Naive thymus-derived CD8-positive, alpha-beta T cell (primary cell): ENCODE measurements at regions not wholly inside any gene's neighbourhood (a gene's known extent, or its start where the extent isn't known, plus 50 kb on each side); places are given as distances from the start of the nearest gene placed in this dataset.
A peak's percentile ranks its signal among the peaks of the same experiment; 100 is the strongest.

ENCODE experiments used
- ATAC-seq, 2 donors: fragments of 150-1000 bp; cut with Tn5 transposase in 1 of 2; sonication (Bioruptor Pico), chemical (Tn5 transposase) in 1 of 2; 1 replicate in 1 of 2; 2 replicates in 1 of 2; pipeline ENCODE4 v1.10.0; 2021; ENCODE audit warnings: mild to moderate bottlenecking in 2 of 2, moderate library complexity in 2 of 2
- POLR2A ChIA-PET: fragments of 350-600 bp; sonication (Branson Sonifier 250); formaldehyde crosslinking; loops from one replicate; lab custom pipeline; 2021; ENCODE audit warnings: antibody characterized with exemption; lab: Charles Lee
- DNase-seq, 10 donors: peaks; one replicate each; pipeline versions ENCODE4 v3.0.0 to v3.0.0-alpha.2; 2020 to 2022
- H3K27ac Mint-ChIP-seq, 10 donors: one replicate each; pipeline ENCODE4 v1.8.0; 2020 to 2022; ENCODE audit warnings: mild to moderate bottlenecking in 10 of 10, mixed read lengths in 10 of 10, moderate library complexity in 4 of 10, inconsistent platforms in 1 of 10
- H3K27me3 Mint-ChIP-seq, 5 donors: one replicate each; pipeline ENCODE4 v1.8.0; 2021 to 2022; ENCODE audit warnings: mixed read lengths in 5 of 5
- H3K36me3 Mint-ChIP-seq, 3 donors: one replicate each; pipeline ENCODE4 v1.8.0; 2020 to 2022; ENCODE audit warnings: mixed read lengths in 3 of 3, mild to moderate bottlenecking in 2 of 3, inconsistent platforms in 1 of 3
- H3K4me1 Mint-ChIP-seq, 4 donors: one replicate each; pipeline ENCODE4 v1.8.0; 2021 to 2022; ENCODE audit warnings: mixed read lengths in 4 of 4
- H3K4me3 Mint-ChIP-seq, 10 donors: one replicate each; pipeline ENCODE4 v1.8.0; 2020 to 2022; ENCODE audit warnings: mild to moderate bottlenecking in 10 of 10, mixed read lengths in 10 of 10, moderate library complexity in 6 of 10, inconsistent platforms in 1 of 10
- H3K9me3 Mint-ChIP-seq, 9 donors: one replicate each; pipeline ENCODE4 v1.8.0; 2020 to 2022; ENCODE audit warnings: mixed read lengths in 9 of 9, mild to moderate bottlenecking in 3 of 9, inconsistent platforms in 1 of 9, moderate library complexity in 1 of 9

- no peak overlapping the region for H3K27ac Mint-ChIP-seq
- H3K36me3 Mint-ChIP-seq, result peaks cover 0 to 5% (median 0%) of the 10 kb centered on the region in 3 donors
- H3K4me3 Mint-ChIP-seq, result peak overlapping the region in 9 of 10 donors; percentile 1 to 84 (median 50)
- POLR2A ChIA-PET, result interaction anchor here (1.4 kb wide), 1 partner anchor 10 kb away, joined by 3 read pairs; no protein-coding TSS in a partner anchor
- H3K27me3 Mint-ChIP-seq, result peaks cover 29 to 42% (median 36%) of the 10 kb centered on the region in 5 donors
- peaks cover 8 to 63% (median 40%) of the 10 kb centered on the region in 4 donors for H3K4me1 Mint-ChIP-seq
- ATAC-seq (no peak), DNase-seq (no peak)
- H3K9me3 Mint-ChIP-seq, result peaks cover 0 to 4% (median 0%) of the 10 kb centered on the region in 9 donors
Observed at GRCh38 chr5:124650951-124651662, 95.3 kb downstream of the ZNF608 start.

- Mint-ChIP-seq H3K4me1 (peaks cover 8 to 69% (median 40%) of the 10 kb centered on the region in 4 donors), H3K4me3 (peak overlapping the region in 8 of 10 donors; percentile 20 to 78 (median 66)), H3K9me3 (peaks cover 0 to 4% (median 0%) of the 10 kb centered on the region in 9 donors), H3K36me3 (peaks cover 0 to 5% (median 0%) of the 10 kb centered on the region in 3 donors), H3K27ac (peak overlapping the region in 2 of 10 donors; percentile 82 to 94), H3K27me3 (peaks cover 34 to 49% (median 40%) of the 10 kb centered on the region in 5 donors)
- peak in 1 of 2 donors; percentile 14 for ATAC-seq
- DNase-seq, result no peak
- POLR2A ChIA-PET, result interaction anchor here (1.4 kb wide), 1 partner anchor 9 kb away, joined by 3 read pairs; no protein-coding TSS in a partner anchor
Observed at GRCh38 chr5:124650147-124650561, 96.3 kb downstream of the ZNF608 start.

- POLR2A ChIA-PET, result no interaction called here
- Mint-ChIP-seq H3K4me3 (peak overlapping the region; percentile 20 to 78 (median 64)), H3K9me3 (peaks cover 0 to 6% (median 0%) of the 10 kb centered on the region in 9 donors), H3K27me3 (peaks cover 34 to 55% (median 40%) of the 10 kb centered on the region in 5 donors), H3K4me1 (peaks cover 8 to 70% (median 40%) of the 10 kb centered on the region in 4 donors), H3K36me3 (peaks cover 0 to 5% (median 0%) of the 10 kb centered on the region in 3 donors), H3K27ac (peak overlapping the region in 6 of 10 donors; percentile 1 to 94 (median 70))
- peak; percentile 44 to 93 (median 78) for DNase-seq
- peak; percentile 92 to 94 for ATAC-seq
Observed at GRCh38 chr5:124649491-124650146, 96.8 kb downstream of the ZNF608 start.

DNA sequence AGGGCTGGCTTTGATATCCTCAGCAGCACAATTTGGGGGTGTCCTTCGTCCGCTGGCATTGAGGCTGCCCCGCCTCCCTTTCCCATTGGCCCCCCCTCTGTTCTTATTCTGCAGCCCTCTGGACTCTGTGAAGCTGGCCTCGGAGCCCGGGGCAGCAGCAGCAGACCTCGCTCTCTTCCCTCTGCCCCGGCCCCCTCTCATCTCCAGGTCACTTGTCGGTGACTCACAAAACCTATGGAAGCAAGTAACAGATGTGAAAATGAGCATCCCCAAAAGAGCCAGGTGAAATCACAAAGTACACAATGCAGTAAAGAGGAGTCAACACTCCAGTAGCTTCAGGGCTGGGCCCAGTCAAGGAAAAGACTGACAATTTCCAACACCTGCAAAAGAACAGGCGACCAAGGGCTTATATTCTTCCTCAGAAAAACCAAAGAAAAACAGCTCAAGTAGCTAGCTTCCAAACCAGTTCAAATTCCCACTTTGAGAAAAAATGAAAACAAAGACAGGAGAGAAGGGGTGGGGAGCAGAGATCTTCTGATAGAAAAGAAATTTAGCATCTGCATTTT, 97.5 kb downstream of the ZNF608 start:
- ATAC-seq, result no peak
- H3K4me3 Mint-ChIP-seq, result peak overlapping the region in 6 of 10 donors; percentile 20 to 73 (median 52)

DNA sequence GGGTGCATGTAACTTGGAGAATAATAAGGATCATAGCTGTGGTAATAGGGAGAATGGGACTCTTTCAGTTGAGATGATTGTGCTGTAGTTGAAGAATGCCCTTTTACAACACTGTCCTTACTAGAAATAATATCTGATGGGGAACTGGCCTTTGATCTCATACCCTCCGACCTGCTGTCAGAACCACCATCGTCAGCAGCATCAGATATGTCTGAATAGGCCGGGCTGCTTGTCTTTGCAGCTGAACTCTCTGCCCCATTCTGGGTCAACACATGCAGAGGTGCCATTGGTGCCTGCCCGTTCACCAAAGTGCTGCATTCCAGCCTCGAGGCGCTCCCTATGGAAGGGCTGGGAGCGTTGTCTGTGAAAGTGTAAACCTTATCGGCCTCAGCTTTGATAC, 99.1 kb downstream of the ZNF608 start:
- Mint-ChIP-seq H3K27ac (no peak overlapping the region), H3K27me3 (peaks cover 32 to 72% (median 50%) of the 10 kb centered on the region in 5 donors), H3K9me3 (peaks cover 0 to 3% (median 0%) of the 10 kb centered on the region in 9 donors), H3K36me3 (peaks cover 0 to 4% (median 0%) of the 10 kb centered on the region in 3 donors), H3K4me3 (no peak overlapping the region), H3K4me1 (peaks cover 8 to 62% (median 38%) of the 10 kb centered on the region in 4 donors)
- DNase-seq (no peak), ATAC-seq (no peak)
- POLR2A ChIA-PET, result no interaction called here

More for the DNA sequence above, 97.5 kb downstream of the ZNF608 start:
- Mint-ChIP-seq H3K36me3 (peaks cover 0 to 5% (median 0%) of the 10 kb centered on the region in 3 donors), H3K27ac (peak overlapping the region in 2 of 10 donors; percentile 27 to 82), H3K9me3 (peaks cover 0 to 6% (median 0%) of the 10 kb centered on the region in 9 donors), H3K4me1 (peaks cover 8 to 70% (median 40%) of the 10 kb centered on the region in 4 donors), H3K27me3 (peaks cover 38 to 60% (median 45%) of the 10 kb centered on the region in 5 donors)
- POLR2A ChIA-PET, result no interaction called here
- DNase-seq, result no peak

DNA sequence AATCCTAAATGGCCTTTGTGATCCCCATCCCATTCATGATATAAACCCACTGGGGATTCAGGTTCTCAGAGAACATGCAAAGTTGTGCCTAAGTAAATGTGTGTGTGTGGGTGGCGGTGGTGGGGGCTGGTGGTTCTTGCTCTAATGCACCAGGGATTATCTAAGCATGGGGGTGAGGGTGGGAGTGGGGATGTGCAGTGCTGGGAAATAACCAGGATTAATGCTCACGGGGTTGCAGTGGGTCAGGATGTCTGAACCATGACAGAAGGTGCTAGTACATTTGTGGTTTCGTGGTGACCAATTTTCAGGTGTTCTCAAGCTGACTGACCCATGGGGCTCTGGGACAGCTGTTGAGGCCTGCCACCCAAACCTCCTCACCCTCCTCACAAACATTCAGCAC, 101.0 kb downstream of the ZNF608 start:
- Mint-ChIP-seq H3K36me3 (no peaks in the 10 kb centered on the region), H3K4me1 (peaks cover 4 to 44% (median 29%) of the 10 kb centered on the region in 4 donors), H3K27ac (no peak overlapping the region), H3K27me3 (peaks cover 39 to 87% (median 61%) of the 10 kb centered on the region in 5 donors), H3K4me3 (no peak overlapping the region), H3K9me3 (peaks cover 0 to 7% (median 0%) of the 10 kb centered on the region in 9 donors)
- POLR2A ChIA-PET, result no interaction called here
- DNase-seq (no peak), ATAC-seq (no peak)

DNA sequence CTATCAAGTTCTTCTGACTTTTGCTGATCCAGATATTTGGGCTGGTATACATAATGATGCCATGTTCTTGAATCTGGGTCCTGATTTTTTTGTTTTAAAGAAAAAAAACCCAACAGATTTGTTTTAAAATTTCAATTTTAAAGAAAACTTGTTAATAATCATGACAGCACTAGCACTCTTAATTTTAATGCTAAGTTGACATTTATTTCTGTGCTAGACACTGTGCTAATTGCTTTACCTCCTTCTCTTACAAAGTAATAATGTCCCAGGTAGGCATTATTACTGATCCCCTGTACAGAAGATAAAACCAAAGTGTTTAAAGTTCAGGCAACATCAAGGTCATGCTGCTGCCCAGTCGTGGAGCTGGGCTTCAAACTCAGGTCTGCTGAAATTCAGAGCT, 101.9 kb downstream of the ZNF608 start:
- H3K4me3 Mint-ChIP-seq, result no peak overlapping the region
- DNase-seq (no peak), ATAC-seq (no peak)
- H3K9me3 Mint-ChIP-seq, result peaks cover 0 to 7% (median 0%) of the 10 kb centered on the region in 9 donors
- POLR2A ChIA-PET, result no interaction called here
- H3K27me3 Mint-ChIP-seq, result peaks cover 43 to 91% (median 57%) of the 10 kb centered on the region in 5 donors
- H3K4me1 Mint-ChIP-seq, result peaks cover 4 to 36% (median 22%) of the 10 kb centered on the region in 4 donors
- no peaks in the 10 kb centered on the region for H3K36me3 Mint-ChIP-seq
- H3K27ac Mint-ChIP-seq, result no peak overlapping the region

DNA sequence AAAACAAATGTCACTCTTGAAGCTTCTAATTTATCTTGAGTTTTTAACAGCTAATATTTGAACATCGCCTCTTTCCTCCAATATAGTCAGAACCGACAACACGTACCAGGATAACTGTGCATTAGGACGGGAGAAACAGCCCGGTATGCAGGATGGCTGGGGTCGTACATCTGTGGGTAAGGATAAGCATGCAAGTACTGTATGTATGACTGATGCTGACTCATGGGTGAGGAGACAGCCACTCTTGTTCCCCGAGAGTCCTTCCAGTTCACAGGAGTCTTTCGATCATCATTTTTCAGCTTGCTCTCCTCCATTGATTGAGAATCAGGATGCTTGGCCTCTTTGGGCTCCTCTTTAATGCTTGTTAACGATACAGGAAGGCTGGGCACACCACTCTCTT, 102.3 kb downstream of the ZNF608 start:
- POLR2A ChIA-PET, result no interaction called here
- peaks cover 0 to 7% (median 0%) of the 10 kb centered on the region in 9 donors for H3K9me3 Mint-ChIP-seq
- no peak overlapping the region for H3K4me3 Mint-ChIP-seq
- no peaks in the 10 kb centered on the region for H3K36me3 Mint-ChIP-seq
- peaks cover 3 to 31% (median 18%) of the 10 kb centered on the region in 4 donors for H3K4me1 Mint-ChIP-seq
- DNase-seq, result no peak
- no peak for ATAC-seq
- H3K27ac Mint-ChIP-seq, result no peak overlapping the region
- H3K27me3 Mint-ChIP-seq, result peaks cover 44 to 95% (median 56%) of the 10 kb centered on the region in 5 donors

DNA sequence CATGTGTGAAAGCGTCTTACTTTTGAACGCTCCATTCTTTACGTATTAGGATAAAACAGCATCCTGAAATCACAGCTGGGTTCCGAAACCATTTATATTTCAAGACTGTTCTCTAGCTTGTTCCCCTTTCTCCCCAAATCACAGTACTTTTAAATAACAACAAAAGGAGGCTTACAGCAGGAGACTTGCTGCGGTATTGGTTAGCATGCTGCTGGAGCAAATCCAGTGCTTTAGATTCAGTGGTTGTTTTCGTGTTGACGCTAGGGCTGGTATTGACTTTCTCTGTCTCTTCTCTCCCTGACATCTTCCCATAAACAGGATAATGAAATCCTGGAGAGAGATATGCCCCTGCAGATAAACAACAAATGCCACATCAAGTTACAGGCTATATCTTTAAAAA, 103.1 kb downstream of the ZNF608 start:
- no peak overlapping the region for H3K4me3 Mint-ChIP-seq
- POLR2A ChIA-PET, result no interaction called here
- H3K27ac Mint-ChIP-seq, result no peak overlapping the region
- DNase-seq, result no peak
- peaks cover 43 to 94% (median 54%) of the 10 kb centered on the region in 5 donors for H3K27me3 Mint-ChIP-seq
- H3K36me3 Mint-ChIP-seq, result no peaks in the 10 kb centered on the region
- H3K9me3 Mint-ChIP-seq, result peaks cover 0 to 6% (median 0%) of the 10 kb centered on the region in 9 donors
- no peak for ATAC-seq
- H3K4me1 Mint-ChIP-seq, result peaks cover 2 to 23% (median 12%) of the 10 kb centered on the region in 4 donors

GRCh38 chr5:124642151-124642550, 104.3 kb downstream of the ZNF608 start:
- ATAC-seq (no peak), DNase-seq (no peak)
- Mint-ChIP-seq H3K36me3 (no peaks in the 10 kb centered on the region), H3K9me3 (peaks cover 0 to 4% (median 0%) of the 10 kb centered on the region in 9 donors), H3K4me3 (no peak overlapping the region), H3K4me1 (peaks cover 0 to 16% (median 2%) of the 10 kb centered on the region in 4 donors), H3K27me3 (peaks cover 38 to 82% (median 48%) of the 10 kb centered on the region in 5 donors), H3K27ac (no peak overlapping the region)
- POLR2A ChIA-PET, result interaction anchor here (1.6 kb wide), 1 partner anchor 9 kb away, joined by 3 read pairs; no protein-coding TSS in a partner anchor

DNA sequence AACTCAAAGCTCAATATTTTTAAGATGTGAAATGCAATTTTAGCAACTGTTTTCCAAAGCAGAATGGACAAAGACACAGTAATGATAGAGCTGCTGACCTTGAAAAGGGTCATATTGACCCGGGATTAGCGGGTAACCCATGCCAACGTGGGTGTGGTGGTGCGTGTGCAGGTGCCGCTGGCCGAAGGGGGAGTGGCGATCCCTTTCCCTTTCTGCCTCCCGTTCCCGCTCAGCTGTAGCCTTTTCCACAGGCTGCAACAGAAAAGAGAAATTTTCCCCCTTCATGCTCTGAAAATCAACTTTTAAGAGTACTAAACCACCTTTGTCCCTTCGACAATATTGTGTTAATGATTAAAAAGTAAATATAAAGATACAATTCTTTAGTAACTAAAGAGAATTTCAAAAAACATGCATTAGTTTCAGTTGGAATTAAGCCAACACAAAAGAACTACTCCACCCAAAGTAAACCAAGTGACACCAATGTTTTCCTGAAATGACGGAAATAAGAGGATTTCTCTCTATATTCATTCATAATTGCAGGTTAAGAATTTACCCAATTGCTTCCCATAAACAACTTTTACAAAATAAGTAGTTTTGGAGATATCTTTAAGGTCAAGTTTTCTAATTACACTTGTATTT, 105.2 kb downstream of the ZNF608 start:
- H3K4me1 Mint-ChIP-seq, result peaks cover 0 to 8% (median 0%) of the 10 kb centered on the region in 4 donors
- H3K9me3 Mint-ChIP-seq, result peaks cover 0 to 4% (median 0%) of the 10 kb centered on the region in 9 donors
- POLR2A ChIA-PET, result interaction anchor here (1.6 kb wide), 1 partner anchor 10 kb away, joined by 3 read pairs; no protein-coding TSS in a partner anchor
- DNase-seq (no peak), ATAC-seq (no peak)
- no peaks in the 10 kb centered on the region for H3K36me3 Mint-ChIP-seq
- H3K4me3 Mint-ChIP-seq, result no peak overlapping the region
- H3K27me3 Mint-ChIP-seq, result peaks cover 32 to 76% (median 39%) of the 10 kb centered on the region in 5 donors
- H3K27ac Mint-ChIP-seq, result no peak overlapping the region
